CD4-positive, alpha-beta T cell treated with Interleukin-10 for 1 hour (primary cell): ENCODE measurements at regions not wholly inside any gene's neighbourhood (a gene's known extent, or its start where the extent isn't known, plus 50 kb on each side); places are given as distances from the start of the nearest gene placed in this dataset.

ENCODE experiments used
- DNase-seq: peaks from one replicate; pipeline ENCODE4 v3.0.0-alpha.2; 2020

GRCh38 chr6:29884261-29884660, 56.6 kb downstream of the HLA-G start:
- no peak for DNase-seq

GRCh38 chr6:29886701-29887100, 55.6 kb upstream of the HLA-A start:
- DNase-seq, result no peak

- DNase-seq, result peak; percentile 74
These were observed 55.0 kb upstream of the HLA-A start for GRCh38 chr6:29887330-29887818.

GRCh38 chr6:29887819-29888776, 54.2 kb upstream of the HLA-A start:
- DNase-seq, result peak; percentile 95
